GM12878 (cell line): ENCODE measurements at regions not wholly inside any gene's neighbourhood (a gene's known extent, or its start where the extent isn't known, plus 50 kb on each side); places are given as distances from the start of the nearest gene placed in this dataset.
"Not testable (repeated sequence)": the region's sequence is repeated elsewhere in the genome, so short reads cannot be mapped to it uniquely, and the experiment has no call there.

Source experiments
- NRF1 ChIP-seq: conservative IDR thresholded peaks from 2 replicates; pipeline ENCODE4 v1.6.1; 2011; ENCODE audit warnings: mild to moderate bottlenecking, low read depth, low read length, improper control_type of control experiment
- POLR2AphosphoS2 ChIP-seq: IDR thresholded peaks from 2 replicates; pipeline ENCODE4 v1.6.1; 2011; ENCODE audit warnings: low read depth, mild to moderate bottlenecking, low read length, improper control_type of control experiment, moderate library complexity

- not testable (repeated sequence) for TF ChIP-seq NRF1, POLR2AphosphoS2
These were observed 328.0 kb downstream of the XPNPEP1 start for GRCh38 chr10:109595356-109595755.
